ENCODE measurements at regions not wholly inside any gene's neighbourhood (a gene's known extent, or its start where the extent isn't known, plus 50 kb on each side); places are given as distances from the start of the nearest gene placed in this dataset.
"Not testable (repeated sequence)": the region's sequence is repeated elsewhere in the genome, so short reads cannot be mapped to it uniquely, and the experiment has no call there.

GRCh38 chr19:31041461-31041860 lies 307.8 kb downstream of the TSHZ3 start:
- DNase-seq = no peak

- no peak for DNase-seq
Measured at GRCh38 chr19:31039151-31039550, 310.1 kb downstream of the TSHZ3 start.

GRCh38 chr19:31037286-31037980 lies 311.8 kb downstream of the TSHZ3 start:
- DNase-seq = no peak

GRCh38 chr19:31031455-31031854 lies 317.8 kb downstream of the TSHZ3 start:
- DNase-seq = not testable (repeated sequence)

- DNase-seq = no peak
Measured at GRCh38 chr19:31023038-31023437, 326.2 kb downstream of the TSHZ3 start.

GRCh38 chr19:31018936-31019335 lies 330.3 kb downstream of the TSHZ3 start:
- DNase-seq = no peak

GRCh38 chr19:31015778-31016177 lies 333.5 kb downstream of the TSHZ3 start:
- no peak for DNase-seq

GRCh38 chr19:31014668-31015067 lies 334.6 kb downstream of the TSHZ3 start:
- DNase-seq = no peak

- no peak for DNase-seq
Measured at GRCh38 chr19:31013384-31014020, 335.7 kb downstream of the TSHZ3 start.

GRCh38 chr19:31002518-31003244 lies 346.6 kb downstream of the TSHZ3 start:
- DNase-seq = no peak

GRCh38 chr19:31001991-31002390 lies 347.2 kb downstream of the TSHZ3 start:
- DNase-seq = no peak

GRCh38 chr19:31000913-31001312 lies 348.3 kb downstream of the TSHZ3 start:
- DNase-seq = no peak

GRCh38 chr19:30999726-31000125 lies 349.5 kb downstream of the TSHZ3 start:
- no peak for DNase-seq

GRCh38 chr19:30997222-30997621 lies 352.0 kb downstream of the TSHZ3 start:
- DNase-seq = no peak

- no peak for DNase-seq
Measured at GRCh38 chr19:30978639-30979038, 370.6 kb downstream of the TSHZ3 start.

GRCh38 chr19:30969591-30969990 lies 379.6 kb downstream of the TSHZ3 start:
- DNase-seq = no peak

GRCh38 chr19:30968841-30969399 lies 380.3 kb downstream of the TSHZ3 start:
- no peak for DNase-seq

- DNase-seq = no peak
Measured at GRCh38 chr19:30968210-30968609, 381.0 kb downstream of the TSHZ3 start.

GRCh38 chr19:30966486-30966885 lies 382.8 kb downstream of the TSHZ3 start:
- no peak for DNase-seq

- no peak for DNase-seq
Measured at GRCh38 chr19:30959011-30959410, 390.2 kb downstream of the TSHZ3 start.

- no peak for DNase-seq
Measured at GRCh38 chr19:30955112-30956104, 393.8 kb downstream of the TSHZ3 start.
